ENCODE measurements at regions not wholly inside any gene's neighbourhood (a gene's known extent, or its start where the extent isn't known, plus 50 kb on each side); places are given as distances from the start of the nearest gene placed in this dataset.
A peak's percentile ranks its signal among the peaks of the same experiment; 100 is the strongest.
"Not testable (repeated sequence)": the region's sequence is repeated elsewhere in the genome, so short reads cannot be mapped to it uniquely, and the experiment has no call there.

GRCh38 chr1:229164348-229164747 is 106.6 kb upstream of the RAB4A start:
- peak overlapping the region; percentile 52 for H3K27ac ChIP-seq (ENCODE audit: low read length)
- no peaks in the 10 kb centered on the region for H3K36me3 ChIP-seq (ENCODE audit: control insufficient read depth, insufficient read depth, low read length)
- no peaks in the 10 kb centered on the region for H3K9me3 ChIP-seq (ENCODE audit: control insufficient read depth, low read depth, low read length)
- H3K4me1 ChIP-seq (ENCODE audit: control insufficient read depth, insufficient read depth, low read length), result peaks cover 12% of the 10 kb centered on the region
- H3K27me3 ChIP-seq (ENCODE audit: control insufficient read depth, insufficient read depth, low read length), result no peaks in the 10 kb centered on the region
- H3K4me3 ChIP-seq (ENCODE audit: low read length), result no peak overlapping the region
- WGBS (ENCODE audit: insufficient coverage, low lambda C conversion rate), result no CpG with 5 or more reads among the region's 1 CpG
- peak in 1 of 2 donors; percentile 77 for DNase-seq

GRCh38 chr1:229164836-229165735 is 105.8 kb upstream of the RAB4A start:
- peak overlapping the region; percentile 52 for H3K27ac ChIP-seq (ENCODE audit: low read length)

GRCh38 chr1:229167318-229167717 is 103.6 kb upstream of the RAB4A start:
- DNase-seq, result no peak
- Histone ChIP-seq H3K27me3 (ENCODE audit: control insufficient read depth, insufficient read depth, low read length) (no peaks in the 10 kb centered on the region), H3K9me3 (ENCODE audit: control insufficient read depth, low read depth, low read length) (no peaks in the 10 kb centered on the region), H3K4me3 (ENCODE audit: low read length) (no peak overlapping the region), H3K36me3 (ENCODE audit: control insufficient read depth, insufficient read depth, low read length) (no peaks in the 10 kb centered on the region), H3K27ac (ENCODE audit: low read length) (no peak overlapping the region), H3K4me1 (ENCODE audit: control insufficient read depth, insufficient read depth, low read length) (peaks cover 25% of the 10 kb centered on the region)
- WGBS (ENCODE audit: insufficient coverage, low lambda C conversion rate), result 88% methylated on average over 3 of the region's 4 CpGs

More at GRCh38 chr1:229164836-229165735, 105.8 kb upstream of the RAB4A start:
- no peaks in the 10 kb centered on the region for H3K36me3 ChIP-seq (ENCODE audit: control insufficient read depth, insufficient read depth, low read length)
- 17% methylated on average over 1 of the region's 12 CpGs for WGBS (ENCODE audit: insufficient coverage, low lambda C conversion rate)
- H3K4me3 ChIP-seq (ENCODE audit: low read length), result no peak overlapping the region
- no peaks in the 10 kb centered on the region for H3K27me3 ChIP-seq (ENCODE audit: control insufficient read depth, insufficient read depth, low read length)
- H3K4me1 ChIP-seq (ENCODE audit: control insufficient read depth, insufficient read depth, low read length), result peaks cover 14% of the 10 kb centered on the region
- DNase-seq, result peak in 1 of 2 donors; percentile 60
- H3K9me3 ChIP-seq (ENCODE audit: control insufficient read depth, low read depth, low read length), result no peaks in the 10 kb centered on the region

GRCh38 chr1:229169399-229169798 is 101.5 kb upstream of the RAB4A start:
- DNase-seq, result no peak
- H3K27ac ChIP-seq (ENCODE audit: low read length), result no peak overlapping the region
- H3K4me3 ChIP-seq (ENCODE audit: low read length), result no peak overlapping the region
- H3K4me1 ChIP-seq (ENCODE audit: control insufficient read depth, insufficient read depth, low read length), result peaks cover 32% of the 10 kb centered on the region
- no peaks in the 10 kb centered on the region for H3K9me3 ChIP-seq (ENCODE audit: control insufficient read depth, low read depth, low read length)
- no peaks in the 10 kb centered on the region for H3K36me3 ChIP-seq (ENCODE audit: control insufficient read depth, insufficient read depth, low read length)
- H3K27me3 ChIP-seq (ENCODE audit: control insufficient read depth, insufficient read depth, low read length), result no peaks in the 10 kb centered on the region
- WGBS (ENCODE audit: insufficient coverage, low lambda C conversion rate), result no CpG with 5 or more reads among the region's 1 CpG

GRCh38 chr1:229170274-229170673 is 100.6 kb upstream of the RAB4A start:
- WGBS (ENCODE audit: insufficient coverage, low lambda C conversion rate), result no CpG with 5 or more reads among the region's 12 CpGs
- Histone ChIP-seq H3K27ac (ENCODE audit: low read length) (peak overlapping the region; percentile 58), H3K36me3 (ENCODE audit: control insufficient read depth, insufficient read depth, low read length) (no peaks in the 10 kb centered on the region)

GRCh38 chr1:229170778-229171505 is 100.0 kb upstream of the RAB4A start:
- DNase-seq, result peak in 1 of 2 donors; percentile 67
- Histone ChIP-seq H3K27me3 (ENCODE audit: control insufficient read depth, insufficient read depth, low read length) (no peaks in the 10 kb centered on the region), H3K4me1 (ENCODE audit: control insufficient read depth, insufficient read depth, low read length) (peaks cover 23% of the 10 kb centered on the region), H3K4me3 (ENCODE audit: low read length) (no peak overlapping the region), H3K9me3 (ENCODE audit: control insufficient read depth, low read depth, low read length) (no peaks in the 10 kb centered on the region), H3K36me3 (ENCODE audit: control insufficient read depth, insufficient read depth, low read length) (no peaks in the 10 kb centered on the region), H3K27ac (ENCODE audit: low read length) (peak overlapping the region; percentile 58)
- WGBS (ENCODE audit: insufficient coverage, low lambda C conversion rate), result no CpG with 5 or more reads among the region's 8 CpGs

More at GRCh38 chr1:229170274-229170673, 100.6 kb upstream of the RAB4A start:
- no peaks in the 10 kb centered on the region for H3K9me3 ChIP-seq (ENCODE audit: control insufficient read depth, low read depth, low read length)
- H3K4me3 ChIP-seq (ENCODE audit: low read length), result no peak overlapping the region
- peaks cover 23% of the 10 kb centered on the region for H3K4me1 ChIP-seq (ENCODE audit: control insufficient read depth, insufficient read depth, low read length)
- no peaks in the 10 kb centered on the region for H3K27me3 ChIP-seq (ENCODE audit: control insufficient read depth, insufficient read depth, low read length)
- no peak for DNase-seq

GRCh38 chr1:229171934-229172333 is 99.0 kb upstream of the RAB4A start:
- Histone ChIP-seq H3K4me3 (ENCODE audit: low read length) (no peak overlapping the region), H3K27ac (ENCODE audit: low read length) (no peak overlapping the region), H3K27me3 (ENCODE audit: control insufficient read depth, insufficient read depth, low read length) (no peaks in the 10 kb centered on the region), H3K36me3 (ENCODE audit: control insufficient read depth, insufficient read depth, low read length) (no peaks in the 10 kb centered on the region), H3K4me1 (ENCODE audit: control insufficient read depth, insufficient read depth, low read length) (peaks cover 23% of the 10 kb centered on the region), H3K9me3 (ENCODE audit: control insufficient read depth, low read depth, low read length) (no peaks in the 10 kb centered on the region)
- WGBS (ENCODE audit: insufficient coverage, low lambda C conversion rate), result no CpG with 5 or more reads among the region's 4 CpGs
- DNase-seq, result peak; percentile 62 to 87

GRCh38 chr1:229173491-229174476 is 97.1 kb upstream of the RAB4A start:
- H3K27ac ChIP-seq (ENCODE audit: low read length); H3K36me3 ChIP-seq (ENCODE audit: control insufficient read depth, insufficient read depth, low read length); H3K27me3 ChIP-seq (ENCODE audit: control insufficient read depth, insufficient read depth, low read length); DNase-seq; H3K9me3 ChIP-seq (ENCODE audit: control insufficient read depth, low read depth, low read length); H3K4me3 ChIP-seq (ENCODE audit: low read length): not testable (repeated sequence)
- peaks cover 23% of the 10 kb centered on the region for H3K4me1 ChIP-seq (ENCODE audit: control insufficient read depth, insufficient read depth, low read length)
- WGBS (ENCODE audit: insufficient coverage, low lambda C conversion rate), result no CpG with 5 or more reads among the region's 14 CpGs

- not testable (repeated sequence) for H3K9me3 ChIP-seq (ENCODE audit: control insufficient read depth, low read depth, low read length); DNase-seq; H3K4me3 ChIP-seq (ENCODE audit: low read length); H3K36me3 ChIP-seq (ENCODE audit: control insufficient read depth, insufficient read depth, low read length); H3K27ac ChIP-seq (ENCODE audit: low read length); H3K27me3 ChIP-seq (ENCODE audit: control insufficient read depth, insufficient read depth, low read length)
- peaks cover 17% of the 10 kb centered on the region for H3K4me1 ChIP-seq (ENCODE audit: control insufficient read depth, insufficient read depth, low read length)
- WGBS (ENCODE audit: insufficient coverage, low lambda C conversion rate), result 61% methylated on average over 5 of the region's 11 CpGs
Measured at GRCh38 chr1:229175297-229175696, 95.6 kb upstream of the RAB4A start.

GRCh38 chr1:229176457-229176856 is 94.5 kb upstream of the RAB4A start:
- not testable (repeated sequence) for H3K27ac ChIP-seq (ENCODE audit: low read length); DNase-seq; H3K27me3 ChIP-seq (ENCODE audit: control insufficient read depth, insufficient read depth, low read length); H3K4me3 ChIP-seq (ENCODE audit: low read length); H3K9me3 ChIP-seq (ENCODE audit: control insufficient read depth, low read depth, low read length); H3K4me1 ChIP-seq (ENCODE audit: control insufficient read depth, insufficient read depth, low read length); H3K36me3 ChIP-seq (ENCODE audit: control insufficient read depth, insufficient read depth, low read length)
- WGBS (ENCODE audit: insufficient coverage, low lambda C conversion rate), result 88% methylated on average over 1 of the region's 6 CpGs
